GM23248 (cell line): ENCODE measurements at regions not wholly inside any gene's neighbourhood (a gene's known extent, or its start where the extent isn't known, plus 50 kb on each side); places are given as distances from the start of the nearest gene placed in this dataset.

Source experiments
- DNase-seq: peaks from one replicate; pipeline ENCODE4 v3.0.0-alpha.2; 2015
- H2AFZ ChIP-seq: fragments of 200-600 bp; sonication (generic); 2 replicates; pipeline ENCODE4 v1.6.1; 2016; ENCODE audit warnings: antibody characterized with exemption
- H3F3A ChIP-seq: fragments of 200-600 bp; sonication (generic); 2 replicates; pipeline ENCODE4 v1.6.1; 2016; ENCODE audit warnings: mild to moderate bottlenecking, antibody characterized with exemption, mixed run types; ENCODE audit not compliant: insufficient read depth
- H3K27ac ChIP-seq: fragments of 200-600 bp; sonication (generic); 2 replicates; pipeline ENCODE4 v1.5.1; 2016; ENCODE audit warnings: mild to moderate bottlenecking
- H3K27me3 ChIP-seq: fragments of 200-600 bp; sonication (generic); replicated peaks from 2 replicates; pipeline ENCODE4 v1.6.1; 2016; ENCODE audit warnings: mild to moderate bottlenecking; ENCODE audit not compliant: insufficient read depth
- H3K36me3 ChIP-seq: fragments of 200-600 bp; sonication (generic); 2 replicates; pipeline ENCODE4 v1.6.1; 2016; ENCODE audit warnings: low read depth, mild to moderate bottlenecking
- H3K4me1 ChIP-seq: fragments of 200-600 bp; sonication (generic); 2 replicates; pipeline ENCODE4 v1.6.1; 2016; ENCODE audit warnings: mild to moderate bottlenecking; ENCODE audit not compliant: insufficient read depth
- H3K4me2 ChIP-seq: fragments of 200-600 bp; sonication (generic); one replicate; pipeline ENCODE4 v1.6.1; 2016; ENCODE audit warnings: mild to moderate bottlenecking; ENCODE audit not compliant: unreplicated experiment
- H3K4me3 ChIP-seq: fragments of 200-600 bp; sonication (generic); 2 replicates; pipeline ENCODE4 v1.5.1; 2016; ENCODE audit warnings: mild to moderate bottlenecking
- H3K79me2 ChIP-seq: fragments of 200-600 bp; sonication (generic); 2 replicates; pipeline ENCODE4 v1.6.1; 2016; ENCODE audit warnings: mild to moderate bottlenecking; ENCODE audit not compliant: insufficient read depth
- H3K9ac ChIP-seq: fragments of 200-600 bp; sonication (generic); 2 replicates; pipeline ENCODE4 v1.6.1; 2016; ENCODE audit warnings: mild to moderate bottlenecking
- H3K9me2 ChIP-seq: fragments of 200-600 bp; sonication (generic); 2 replicates; pipeline ENCODE4 v1.6.1; 2016; ENCODE audit warnings: mixed run types, mild to moderate bottlenecking, moderate library complexity; ENCODE audit not compliant: insufficient read depth
- H3K9me3 ChIP-seq: fragments of 200-600 bp; sonication (generic); one replicate; pipeline ENCODE4 v1.6.1; 2017; ENCODE audit warnings: low read depth
- H4K20me1 ChIP-seq: fragments of 200-600 bp; sonication (generic); 2 replicates; pipeline ENCODE4 v1.6.0; 2016; ENCODE audit not compliant: insufficient read depth
- EZH2 ChIP-seq: fragments of 200-600 bp; sonication (generic); IDR thresholded peaks from 2 replicates; pipeline ENCODE4 v1.6.1; 2018; ENCODE audit warnings: antibody characterized with exemption, mild to moderate bottlenecking; ENCODE audit not compliant: insufficient read depth, poor library complexity, severe bottlenecking
- EZH2phosphoT487 ChIP-seq: fragments of 200-600 bp; sonication (generic); IDR thresholded peaks from 2 replicates; pipeline ENCODE4 v1.6.1; 2018; ENCODE audit warnings: antibody characterized with exemption, moderate library complexity, mild to moderate bottlenecking, low read depth; ENCODE audit not compliant: insufficient read depth
- WGBS, 2 experiments: methylation state at CpG; one replicate each; pipeline ENCODE4 v1.1.6; 2015 to 2017; ENCODE audit warnings: low lambda C conversion rate in 2 of 2, low coverage in 1 of 2; ENCODE audit errors: missing lambda C conversion rate in 2 of 2; 5-methylcytosine and 5-hydroxymethylcytosine counted together
- in situ Hi-C: fragments of 300-500 bp; cut with MboI; formaldehyde crosslinking; loops from 2 replicates; pipeline ENCODE4 v1.15.0; 2020

GRCh38 chr5:103881560-103881959 lies 319.0 kb upstream of the NUDT12 start:
- no peak for DNase-seq
- Histone ChIP-seq H3K9ac (no peak overlapping the region), H2AFZ (no peak overlapping the region), H3F3A (no peaks in the 10 kb centered on the region), H3K4me1 (no peaks in the 10 kb centered on the region), H3K27ac (no peak overlapping the region), H3K79me2 (no peaks in the 10 kb centered on the region), H3K9me3 (no peaks in the 10 kb centered on the region), H4K20me1 (no peaks in the 10 kb centered on the region), H3K4me3 (no peak overlapping the region), H3K4me2 (no peak overlapping the region), H3K36me3 (no peaks in the 10 kb centered on the region), H3K9me2 (no peaks in the 10 kb centered on the region), H3K27me3 (no peaks in the 10 kb centered on the region)
- WGBS, 2 experiments, result 32 to 37% methylated on average over 1 of the region's 1 CpG
- in situ Hi-C loops, result no loop called here
- TF ChIP-seq EZH2phosphoT487, result no peak
- TF ChIP-seq EZH2, result no peak

GRCh38 chr5:103867857-103868598 lies 305.4 kb upstream of the NUDT12 start:
- Histone ChIP-seq H3K9ac (no peak overlapping the region), H3K4me1 (no peaks in the 10 kb centered on the region), H3K4me3 (no peak overlapping the region), H4K20me1 (no peaks in the 10 kb centered on the region), H3K79me2 (no peaks in the 10 kb centered on the region), H3K9me2 (no peaks in the 10 kb centered on the region), H3K27me3 (no peaks in the 10 kb centered on the region), H3K36me3 (no peaks in the 10 kb centered on the region), H3K27ac (no peak overlapping the region), H3F3A (no peaks in the 10 kb centered on the region), H3K9me3 (no peaks in the 10 kb centered on the region), H2AFZ (no peak overlapping the region), H3K4me2 (no peak overlapping the region)
- DNase-seq, result no peak
- TF ChIP-seq EZH2phosphoT487 (no peak), EZH2 (no peak)
- in situ Hi-C loops, result no loop called here
- WGBS, 2 experiments, result 21 to 27% methylated on average over 5 of the region's 5 CpGs

GRCh38 chr5:103866169-103866568 lies 303.6 kb upstream of the NUDT12 start:
- H3K79me2 ChIP-seq, result no peaks in the 10 kb centered on the region
- no peaks in the 10 kb centered on the region for H3K9me3 ChIP-seq
- no peaks in the 10 kb centered on the region for H4K20me1 ChIP-seq
- H3K4me1 ChIP-seq, result no peaks in the 10 kb centered on the region
- no peak overlapping the region for H3K9ac ChIP-seq
- in situ Hi-C loops, result no loop called here
- no peak overlapping the region for H3K27ac ChIP-seq
- H3K4me2 ChIP-seq, result no peak overlapping the region
- TF ChIP-seq EZH2, result no peak
- TF ChIP-seq EZH2phosphoT487, result no peak
- WGBS, 2 experiments, result 16 to 26% methylated on average over 1 of the region's 1 CpG
- no peak overlapping the region for H2AFZ ChIP-seq
- no peak overlapping the region for H3K4me3 ChIP-seq
- H3K27me3 ChIP-seq, result no peaks in the 10 kb centered on the region
- peak; percentile 3 for DNase-seq
- H3F3A ChIP-seq, result no peaks in the 10 kb centered on the region
- H3K36me3 ChIP-seq, result no peaks in the 10 kb centered on the region
- H3K9me2 ChIP-seq, result no peaks in the 10 kb centered on the region

- in situ Hi-C loops, result no loop called here
- no peaks in the 10 kb centered on the region for H3K79me2 ChIP-seq
- H3K4me3 ChIP-seq, result no peak overlapping the region
- TF ChIP-seq EZH2, result no peak
- TF ChIP-seq EZH2phosphoT487, result no peak
- H3K27ac ChIP-seq, result no peak overlapping the region
- 17 to 20% methylated on average over 3 of the region's 3 CpGs for WGBS, 2 experiments
- H3K9ac ChIP-seq, result no peak overlapping the region
- no peaks in the 10 kb centered on the region for H3K9me2 ChIP-seq
- no peaks in the 10 kb centered on the region for H3K9me3 ChIP-seq
- H3K4me2 ChIP-seq, result no peak overlapping the region
- no peaks in the 10 kb centered on the region for H3K27me3 ChIP-seq
- no peak for DNase-seq
- H2AFZ ChIP-seq, result no peak overlapping the region
- no peaks in the 10 kb centered on the region for H3F3A ChIP-seq
- H4K20me1 ChIP-seq, result no peaks in the 10 kb centered on the region
- no peaks in the 10 kb centered on the region for H3K36me3 ChIP-seq
- no peaks in the 10 kb centered on the region for H3K4me1 ChIP-seq
These were observed 299.8 kb upstream of the NUDT12 start for GRCh38 chr5:103862398-103862797.
